ENCODE measurements at regions not wholly inside any gene's neighbourhood (a gene's known extent, or its start where the extent isn't known, plus 50 kb on each side); places are given as distances from the start of the nearest gene placed in this dataset.
"Not testable (repeated sequence)": the region's sequence is repeated elsewhere in the genome, so short reads cannot be mapped to it uniquely, and the experiment has no call there.

DNA sequence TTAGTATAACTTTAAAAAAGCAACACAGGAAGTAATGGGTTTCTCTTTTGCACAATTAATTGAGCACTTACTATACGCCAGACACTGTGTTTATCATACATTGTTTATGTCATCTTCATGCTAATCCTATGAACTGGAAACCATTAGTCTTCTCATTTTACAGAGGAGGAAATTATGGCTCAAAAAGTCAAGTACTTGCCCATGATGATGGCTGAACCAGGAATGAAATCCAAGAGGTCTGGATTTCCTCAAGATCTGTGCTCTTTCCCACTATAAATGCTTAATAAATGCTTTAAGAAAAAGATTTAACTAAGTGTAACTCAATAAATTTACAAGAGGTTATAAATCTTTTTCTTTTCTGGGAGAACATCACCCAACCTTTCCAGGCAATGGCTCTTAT, 303.7 kb upstream of the RRP15 start:
- intact Hi-C loops (cut with micrococcal nuclease): no loop called here
- Mint-ChIP-seq H3K4me3 (no peak overlapping the region), H3K4me1 (no peaks in the 10 kb centered on the region), H3K36me3 (ENCODE audit: low read depth) (no peaks in the 10 kb centered on the region), H3K27me3 (no peaks in the 10 kb centered on the region), H3K9me3 (no peaks in the 10 kb centered on the region), H3K27ac (no peak overlapping the region)
- DNase-seq: no peak

GRCh38 chr1:217982331-217983050, 302.6 kb upstream of the RRP15 start:
- H3K36me3 Mint-ChIP-seq (ENCODE audit: low read depth): no peaks in the 10 kb centered on the region

GRCh38 chr1:217983051-217983375, 302.1 kb upstream of the RRP15 start:
- H3K36me3 Mint-ChIP-seq (ENCODE audit: low read depth): no peaks in the 10 kb centered on the region
- no peak overlapping the region for H3K27ac Mint-ChIP-seq
- no peak for DNase-seq
- no peaks in the 10 kb centered on the region for H3K4me1 Mint-ChIP-seq
- H3K9me3 Mint-ChIP-seq: no peaks in the 10 kb centered on the region
- intact Hi-C loops (cut with micrococcal nuclease): no loop called here
- no peaks in the 10 kb centered on the region for H3K27me3 Mint-ChIP-seq
- H3K4me3 Mint-ChIP-seq: no peak overlapping the region

More at GRCh38 chr1:217982331-217983050, 302.6 kb upstream of the RRP15 start:
- Mint-ChIP-seq H3K27me3 (no peaks in the 10 kb centered on the region), H3K27ac (no peak overlapping the region), H3K9me3 (no peaks in the 10 kb centered on the region), H3K4me1 (no peaks in the 10 kb centered on the region), H3K4me3 (no peak overlapping the region)
- DNase-seq: no peak
- intact Hi-C loops (cut with micrococcal nuclease): no loop called here

GRCh38 chr1:217985641-217986040, 299.5 kb upstream of the RRP15 start:
- Mint-ChIP-seq H3K4me1 (no peaks in the 10 kb centered on the region), H3K27me3 (no peaks in the 10 kb centered on the region), H3K36me3 (ENCODE audit: low read depth) (no peaks in the 10 kb centered on the region), H3K4me3 (no peak overlapping the region), H3K27ac (no peak overlapping the region), H3K9me3 (no peaks in the 10 kb centered on the region)
- intact Hi-C loops (cut with micrococcal nuclease): no loop called here
- DNase-seq: no peak

DNA sequence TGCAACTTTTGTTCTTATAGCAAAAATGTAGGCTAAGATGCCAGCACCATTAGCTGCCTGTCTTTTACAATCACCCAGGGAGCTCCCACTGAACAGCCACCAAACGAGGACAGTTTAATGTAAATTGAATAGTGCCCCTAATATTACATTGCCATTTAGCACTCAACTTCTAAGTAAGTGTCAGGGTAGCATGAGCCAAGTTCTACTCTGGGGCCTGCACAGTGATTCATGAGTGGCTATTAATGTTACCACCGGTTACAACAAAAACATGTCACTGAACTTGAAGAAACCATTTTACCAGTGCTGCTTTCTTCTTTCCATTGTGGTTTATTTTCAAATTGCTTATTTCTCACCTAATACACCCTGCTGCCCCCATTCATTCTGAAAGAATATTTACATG, 295.6 kb upstream of the RRP15 start:
- Mint-ChIP-seq H3K27me3 (no peaks in the 10 kb centered on the region), H3K36me3 (ENCODE audit: low read depth) (no peaks in the 10 kb centered on the region), H3K27ac (no peak overlapping the region), H3K4me3 (no peak overlapping the region), H3K4me1 (no peaks in the 10 kb centered on the region), H3K9me3 (no peaks in the 10 kb centered on the region)
- DNase-seq: no peak
- intact Hi-C loops (cut with micrococcal nuclease): no loop called here

DNA sequence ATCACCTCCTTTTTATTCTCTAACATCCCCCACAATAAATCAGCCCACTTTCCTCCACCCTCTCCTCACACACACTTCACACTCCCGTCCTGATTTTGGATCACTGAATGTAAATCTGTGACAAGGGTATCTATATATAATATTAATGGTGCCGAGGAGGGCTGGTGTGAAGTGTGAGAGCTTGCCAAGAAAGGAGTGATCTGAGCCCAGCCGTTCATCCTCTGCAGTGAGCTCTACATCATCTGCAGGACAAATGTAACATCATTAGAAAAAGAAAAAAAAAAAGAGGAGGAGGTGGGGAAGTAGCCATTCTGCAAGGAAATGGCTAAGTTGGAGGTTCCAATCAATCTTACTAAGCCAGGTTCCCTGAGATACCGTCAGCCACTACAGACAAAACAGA, 291.7 kb upstream of the RRP15 start:
- Mint-ChIP-seq H3K27me3 (no peaks in the 10 kb centered on the region), H3K4me3 (no peak overlapping the region), H3K4me1 (no peaks in the 10 kb centered on the region), H3K27ac (no peak overlapping the region), H3K36me3 (ENCODE audit: low read depth) (no peaks in the 10 kb centered on the region), H3K9me3 (no peaks in the 10 kb centered on the region)
- DNase-seq: no peak
- intact Hi-C loops (cut with micrococcal nuclease): no loop called here

DNA sequence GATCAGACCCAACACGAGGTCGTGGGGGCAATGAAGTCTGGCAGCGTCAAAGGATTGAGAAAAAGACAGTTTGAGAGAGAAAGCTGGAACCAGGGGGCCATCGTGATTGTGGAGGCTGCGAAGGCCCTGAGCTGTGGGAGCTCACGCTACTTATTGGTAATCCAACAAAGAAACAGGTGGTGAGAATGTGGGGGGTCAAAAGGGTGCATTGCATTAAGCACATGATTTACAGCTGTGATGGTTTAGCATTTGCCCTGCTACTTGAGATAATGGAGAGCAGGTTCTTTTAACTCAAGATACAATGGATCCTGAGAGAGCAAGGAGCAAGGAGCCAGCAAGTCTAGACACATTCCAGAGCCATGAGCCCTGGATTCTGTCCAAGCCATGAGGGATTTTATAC, 276.8 kb upstream of the RRP15 start:
- H3K4me3 Mint-ChIP-seq; H3K27ac Mint-ChIP-seq; H3K9me3 Mint-ChIP-seq; DNase-seq; H3K4me1 Mint-ChIP-seq; intact Hi-C loops (cut with micrococcal nuclease); H3K27me3 Mint-ChIP-seq; H3K36me3 Mint-ChIP-seq (ENCODE audit: low read depth): not testable (repeated sequence)

DNA sequence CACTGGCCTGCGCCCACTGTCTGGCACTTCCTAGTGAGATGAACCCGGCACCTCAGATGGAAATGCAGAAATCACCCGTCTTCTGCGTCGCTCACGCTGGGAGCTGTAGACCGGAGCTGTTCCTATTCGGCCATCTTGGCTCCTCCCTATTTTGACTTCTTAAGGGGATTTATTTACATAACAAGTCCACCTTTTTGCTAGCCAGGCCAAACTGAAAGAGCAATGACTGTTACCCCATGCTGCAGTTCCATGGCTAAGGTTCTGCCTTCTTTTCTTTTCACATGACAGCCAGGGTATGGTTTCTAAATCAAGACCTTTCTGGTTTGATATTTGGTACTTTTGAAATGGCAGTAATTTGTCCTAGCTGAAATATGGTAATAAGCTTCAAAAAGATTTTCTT, 270.0 kb upstream of the RRP15 start:
- intact Hi-C loops (cut with micrococcal nuclease); H3K36me3 Mint-ChIP-seq (ENCODE audit: low read depth); H3K4me1 Mint-ChIP-seq; DNase-seq; H3K27ac Mint-ChIP-seq; H3K27me3 Mint-ChIP-seq; H3K9me3 Mint-ChIP-seq; H3K4me3 Mint-ChIP-seq: not testable (repeated sequence)

GRCh38 chr1:218024211-218024720, 260.8 kb upstream of the RRP15 start:
- Mint-ChIP-seq H3K4me1 (no peaks in the 10 kb centered on the region), H3K27me3 (no peaks in the 10 kb centered on the region), H3K4me3 (no peak overlapping the region), H3K27ac (no peak overlapping the region), H3K36me3 (ENCODE audit: low read depth) (no peaks in the 10 kb centered on the region), H3K9me3 (peaks cover 7% of the 10 kb centered on the region)
- intact Hi-C loops (cut with micrococcal nuclease): no loop called here
- DNase-seq: no peak

GRCh38 chr1:218025454-218025853, 259.6 kb upstream of the RRP15 start:
- no peak for DNase-seq
- no peak overlapping the region for H3K27ac Mint-ChIP-seq
- peaks cover 7% of the 10 kb centered on the region for H3K9me3 Mint-ChIP-seq
- intact Hi-C loops (cut with micrococcal nuclease): no loop called here
- no peaks in the 10 kb centered on the region for H3K27me3 Mint-ChIP-seq
- no peaks in the 10 kb centered on the region for H3K36me3 Mint-ChIP-seq (ENCODE audit: low read depth)
- no peaks in the 10 kb centered on the region for H3K4me1 Mint-ChIP-seq
- no peak overlapping the region for H3K4me3 Mint-ChIP-seq

GRCh38 chr1:218027152-218027551, 257.9 kb upstream of the RRP15 start:
- intact Hi-C loops (cut with micrococcal nuclease): no loop called here
- H3K4me3 Mint-ChIP-seq: no peak overlapping the region
- H3K9me3 Mint-ChIP-seq: peaks cover 7% of the 10 kb centered on the region
- no peaks in the 10 kb centered on the region for H3K27me3 Mint-ChIP-seq
- DNase-seq: no peak
- H3K27ac Mint-ChIP-seq: no peak overlapping the region
- H3K36me3 Mint-ChIP-seq (ENCODE audit: low read depth): no peaks in the 10 kb centered on the region
- no peaks in the 10 kb centered on the region for H3K4me1 Mint-ChIP-seq

DNA sequence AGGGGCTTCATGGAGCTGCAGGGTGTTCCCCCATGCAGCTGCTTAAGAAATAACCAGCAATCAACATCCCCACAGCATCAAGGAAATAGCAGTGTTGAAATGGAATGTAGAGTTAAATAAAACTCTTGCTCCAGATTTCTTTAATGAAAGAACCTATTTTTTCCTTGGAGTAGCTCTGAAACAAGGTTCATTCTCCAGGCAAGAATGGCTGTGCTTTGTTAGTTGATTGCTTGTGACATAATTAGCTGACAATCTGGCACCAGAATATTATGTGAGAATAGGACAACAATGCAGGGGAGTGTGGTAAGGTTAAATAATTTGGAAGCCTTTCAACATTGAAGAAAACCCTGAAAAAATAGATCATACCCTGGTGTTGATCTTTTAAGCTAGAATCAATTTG, 254.2 kb upstream of the RRP15 start:
- Mint-ChIP-seq H3K4me1 (no peaks in the 10 kb centered on the region), H3K27me3 (no peaks in the 10 kb centered on the region), H3K36me3 (ENCODE audit: low read depth) (no peaks in the 10 kb centered on the region), H3K4me3 (no peak overlapping the region), H3K9me3 (peaks cover 3% of the 10 kb centered on the region), H3K27ac (no peak overlapping the region)
- intact Hi-C loops (cut with micrococcal nuclease): no loop called here
- no peak for DNase-seq

DNA sequence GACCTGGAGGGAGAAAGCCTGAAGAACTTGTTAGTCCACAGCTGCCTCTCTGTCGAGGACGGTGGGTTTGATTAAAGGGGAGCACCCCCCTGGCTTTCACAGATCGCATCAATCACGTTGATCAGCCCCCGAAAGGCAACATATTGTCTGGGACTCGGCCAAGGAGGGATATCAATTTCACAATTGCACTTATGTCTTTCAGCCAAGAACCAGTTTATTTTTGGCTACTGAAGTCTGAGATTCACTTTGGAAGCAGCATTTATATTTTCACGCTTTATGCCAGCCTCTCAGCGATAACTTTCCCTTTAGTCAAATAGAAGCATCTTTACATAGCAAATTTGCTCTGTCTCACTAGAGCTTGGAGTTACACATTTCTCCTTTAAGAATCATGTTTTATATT, 253.2 kb upstream of the RRP15 start:
- intact Hi-C loops (cut with micrococcal nuclease): no loop called here
- DNase-seq: no peak
- H3K4me1 Mint-ChIP-seq: no peaks in the 10 kb centered on the region
- no peak overlapping the region for H3K4me3 Mint-ChIP-seq
- no peaks in the 10 kb centered on the region for H3K27me3 Mint-ChIP-seq
- H3K36me3 Mint-ChIP-seq (ENCODE audit: low read depth): no peaks in the 10 kb centered on the region
- H3K27ac Mint-ChIP-seq: no peak overlapping the region
- H3K9me3 Mint-ChIP-seq: peaks cover 3% of the 10 kb centered on the region

- no peak overlapping the region for H3K27ac Mint-ChIP-seq
Measured at GRCh38 chr1:218034468-218034867, 250.6 kb upstream of the RRP15 start.

DNA sequence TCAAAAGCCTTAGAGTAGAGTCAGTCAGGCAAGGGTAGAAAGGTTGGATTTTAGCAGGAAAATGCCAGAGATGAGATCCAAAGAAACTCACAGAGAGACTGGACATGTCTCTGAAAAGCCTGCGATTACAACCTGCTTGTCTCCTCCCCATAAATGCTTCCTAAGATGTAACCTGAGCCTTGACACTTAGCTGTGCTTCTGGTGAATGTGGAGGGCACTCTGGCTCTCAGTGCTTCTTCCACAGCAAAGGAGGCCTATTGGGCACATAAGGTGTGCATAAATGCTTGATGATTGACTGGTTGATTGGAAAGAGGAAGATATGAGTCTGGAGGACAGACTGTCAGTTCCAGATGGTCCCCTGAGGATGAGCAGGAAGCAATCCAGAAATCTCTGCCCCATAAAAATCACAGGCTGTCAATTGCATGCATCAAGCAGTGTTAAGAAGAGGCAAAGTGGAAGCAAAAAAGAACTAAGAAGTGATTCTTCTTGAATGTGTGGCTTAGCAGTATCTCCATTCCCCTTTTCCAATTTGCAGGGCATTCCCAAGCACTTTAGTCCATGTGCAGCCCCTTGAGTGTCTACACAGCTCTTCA, 236.2 kb upstream of the RRP15 start:
- Mint-ChIP-seq H3K4me3 (no peak overlapping the region), H3K27ac (no peak overlapping the region), H3K9me3 (no peaks in the 10 kb centered on the region), H3K36me3 (ENCODE audit: low read depth) (no peaks in the 10 kb centered on the region), H3K4me1 (no peaks in the 10 kb centered on the region), H3K27me3 (no peaks in the 10 kb centered on the region)
- intact Hi-C loops (cut with micrococcal nuclease): no loop called here
- no peak for DNase-seq

More at GRCh38 chr1:218034468-218034867, 250.6 kb upstream of the RRP15 start:
- Mint-ChIP-seq H3K27me3 (no peaks in the 10 kb centered on the region), H3K4me1 (no peaks in the 10 kb centered on the region), H3K4me3 (no peak overlapping the region), H3K36me3 (ENCODE audit: low read depth) (no peaks in the 10 kb centered on the region), H3K9me3 (no peaks in the 10 kb centered on the region)
- intact Hi-C loops (cut with micrococcal nuclease): no loop called here
- DNase-seq: no peak
